ENCODE measurements at regions not wholly inside any gene's neighbourhood (a gene's known extent, or its start where the extent isn't known, plus 50 kb on each side); places are given as distances from the start of the nearest gene placed in this dataset.

- Histone ChIP-seq H3K27ac (ENCODE audit: control insufficient read depth, insufficient read depth, low read length) (no peak overlapping the region), H2AFZ (ENCODE audit: control insufficient read depth, low read length) (no peak overlapping the region), H4K20me1 (ENCODE audit: control insufficient read depth, extremely low read depth, insufficient read depth, low read length) (no peaks in the 10 kb centered on the region), H3K36me3 (ENCODE audit: control insufficient read depth in 2 of 2, extremely low read depth in 1 of 2, insufficient read depth in 2 of 2, low read length in 2 of 2) (no peaks in the 10 kb centered on the region), H3K9ac (ENCODE audit: control insufficient read depth, extremely low read depth, insufficient read depth, low read length) (no peak overlapping the region), H3K9me3 (ENCODE audit: control insufficient read depth, low read depth, low read length) (no peaks in the 10 kb centered on the region), H3K4me2 (ENCODE audit: control insufficient read depth, extremely low read depth, insufficient read depth, low read depth, low read length) (no peak overlapping the region), H3K9me1 (ENCODE audit: control insufficient read depth, extremely low read depth, insufficient read depth, low read length) (no peaks in the 10 kb centered on the region), H3K27me3 (ENCODE audit: control insufficient read depth, extremely low read depth, insufficient read depth, low read length) (no peaks in the 10 kb centered on the region), H3K4me1 (ENCODE audit: control insufficient read depth, extremely low read depth, insufficient read depth, low read length) (peaks cover 13% of the 10 kb centered on the region), H3K79me2 (ENCODE audit: control insufficient read depth, insufficient read depth, low read length) (no peaks in the 10 kb centered on the region), H3K4me3 (ENCODE audit: control insufficient read depth in 2 of 3, extremely low read depth in 1 of 3, insufficient read depth in 2 of 3, low read depth in 1 of 3, low read length in 3 of 3) (no peak overlapping the region)
- FAIRE-seq (no peak), DNase-seq (ENCODE audit: low read depth, low spot score) (no peak)
- dilution Hi-C loops (cut with MboI; ENCODE audit: extremely low pct_ligation_motif_present, low sequenced_read_pairs) = no loop called here
- TF ChIP-seq CTCF (optimal IDR thresholded peaks at IDR 0.05 in 1 of 3, IDR thresholded peaks at IDR 0.05 in 1 of 3, conservative IDR thresholded peaks at IDR 0.05 in 1 of 3; ENCODE audit: extremely low read depth in 1 of 3, insufficient read depth in 2 of 3, low read length in 3 of 3) = no peak
- no peak for TF ChIP-seq EZH2 (IDR thresholded peaks at IDR 0.05; ENCODE audit: low read length)
Measured at GRCh38 chr9:90013778-90014177, 409.0 kb downstream of the GADD45G start.

GRCh38 chr9:90014421-90014820 is 409.6 kb downstream of the GADD45G start:
- Histone ChIP-seq H2AFZ (ENCODE audit: control insufficient read depth, low read length) (peak overlapping the region; percentile 42), H3K9me1 (ENCODE audit: control insufficient read depth, extremely low read depth, insufficient read depth, low read length) (no peaks in the 10 kb centered on the region), H3K4me1 (ENCODE audit: control insufficient read depth, extremely low read depth, insufficient read depth, low read length) (peaks cover 13% of the 10 kb centered on the region), H3K9me3 (ENCODE audit: control insufficient read depth, low read depth, low read length) (no peaks in the 10 kb centered on the region), H3K4me2 (ENCODE audit: control insufficient read depth, extremely low read depth, insufficient read depth, low read depth, low read length) (peak overlapping the region; percentile 55), H3K27me3 (ENCODE audit: control insufficient read depth, extremely low read depth, insufficient read depth, low read length) (no peaks in the 10 kb centered on the region), H3K9ac (ENCODE audit: control insufficient read depth, extremely low read depth, insufficient read depth, low read length) (peak overlapping the region; percentile 24), H3K36me3 (ENCODE audit: control insufficient read depth in 2 of 2, extremely low read depth in 1 of 2, insufficient read depth in 2 of 2, low read length in 2 of 2) (no peaks in the 10 kb centered on the region), H3K79me2 (ENCODE audit: control insufficient read depth, insufficient read depth, low read length) (no peaks in the 10 kb centered on the region), H4K20me1 (ENCODE audit: control insufficient read depth, extremely low read depth, insufficient read depth, low read length) (no peaks in the 10 kb centered on the region), H3K27ac (ENCODE audit: control insufficient read depth, insufficient read depth, low read length) (no peak overlapping the region), H3K4me3 (ENCODE audit: control insufficient read depth in 2 of 3, extremely low read depth in 1 of 3, insufficient read depth in 2 of 3, low read depth in 1 of 3, low read length in 3 of 3) (no peak overlapping the region)
- dilution Hi-C loops (cut with MboI; ENCODE audit: extremely low pct_ligation_motif_present, low sequenced_read_pairs) = no loop called here
- FAIRE-seq = peak; percentile 99
- TF ChIP-seq EZH2 (IDR thresholded peaks at IDR 0.05; ENCODE audit: low read length) (no peak), CTCF (optimal IDR thresholded peaks at IDR 0.05 in 1 of 3, IDR thresholded peaks at IDR 0.05 in 1 of 3, conservative IDR thresholded peaks at IDR 0.05 in 1 of 3; ENCODE audit: extremely low read depth in 1 of 3, insufficient read depth in 2 of 3, low read length in 3 of 3) (no peak)
- DNase-seq (ENCODE audit: low read depth, low spot score) = peak; percentile 87

Data from keratinocyte (primary cell).